ENCODE measurements at regions not wholly inside any gene's neighbourhood (a gene's known extent, or its start where the extent isn't known, plus 50 kb on each side); places are given as distances from the start of the nearest gene placed in this dataset.

DNA sequence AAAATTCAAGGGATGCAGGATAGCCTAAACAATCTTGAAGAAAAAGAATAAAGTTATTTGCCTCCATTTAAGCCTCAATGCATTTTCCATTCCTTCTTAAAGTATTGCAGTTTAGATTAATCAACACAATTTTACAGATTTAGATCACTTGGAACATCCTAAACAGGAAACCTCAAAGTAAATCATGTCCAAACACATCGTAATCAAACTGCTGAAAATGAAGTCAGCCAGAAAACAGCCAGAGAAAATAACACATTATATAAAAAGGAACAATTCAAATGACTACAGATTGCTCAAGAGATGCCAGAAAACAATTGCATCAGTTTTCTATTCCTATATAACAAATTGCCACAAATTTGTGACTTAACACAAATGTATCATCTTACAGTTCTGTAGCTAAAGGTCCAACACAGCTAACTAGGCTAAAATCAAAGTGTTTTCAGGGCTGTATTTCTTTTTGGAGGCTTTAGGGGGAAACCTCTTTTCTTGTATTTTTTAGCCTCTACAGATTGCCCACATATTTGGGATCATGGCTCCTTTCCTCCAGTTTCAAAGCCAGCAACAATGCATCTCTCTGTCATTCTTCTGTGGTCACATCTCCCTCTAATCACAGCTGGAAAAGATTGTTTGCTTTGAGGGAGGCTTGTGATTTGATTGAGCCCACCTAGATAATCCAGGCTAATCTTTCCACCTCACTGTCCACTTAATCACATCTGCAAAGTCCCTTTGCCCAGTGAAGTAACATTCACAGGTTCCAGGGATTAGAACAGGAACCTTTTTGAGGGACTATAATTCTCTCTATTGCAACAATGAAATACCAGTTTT, 543.3 kb upstream of the UBE2E2 start (continued):
- TF ChIP-seq, protein P1, sequence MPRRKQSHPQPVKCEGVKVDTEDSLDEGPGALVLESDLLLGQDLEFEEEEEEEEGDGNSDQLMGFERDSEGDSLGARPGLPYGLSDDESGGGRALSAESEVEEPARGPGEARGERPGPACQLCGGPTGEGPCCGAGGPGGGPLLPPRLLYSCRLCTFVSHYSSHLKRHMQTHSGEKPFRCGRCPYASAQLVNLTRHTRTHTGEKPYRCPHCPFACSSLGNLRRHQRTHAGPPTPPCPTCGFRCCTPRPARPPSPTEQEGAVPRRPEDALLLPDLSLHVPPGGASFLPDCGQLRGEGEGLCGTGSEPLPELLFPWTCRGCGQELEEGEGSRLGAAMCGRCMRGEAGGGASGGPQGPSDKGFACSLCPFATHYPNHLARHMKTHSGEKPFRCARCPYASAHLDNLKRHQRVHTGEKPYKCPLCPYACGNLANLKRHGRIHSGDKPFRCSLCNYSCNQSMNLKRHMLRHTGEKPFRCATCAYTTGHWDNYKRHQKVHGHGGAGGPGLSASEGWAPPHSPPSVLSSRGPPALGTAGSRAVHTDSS (tag by site-specific recombination; IDR thresholded peaks at IDR 0.05) = no peak
- TF ChIP-seq, protein P2, sequence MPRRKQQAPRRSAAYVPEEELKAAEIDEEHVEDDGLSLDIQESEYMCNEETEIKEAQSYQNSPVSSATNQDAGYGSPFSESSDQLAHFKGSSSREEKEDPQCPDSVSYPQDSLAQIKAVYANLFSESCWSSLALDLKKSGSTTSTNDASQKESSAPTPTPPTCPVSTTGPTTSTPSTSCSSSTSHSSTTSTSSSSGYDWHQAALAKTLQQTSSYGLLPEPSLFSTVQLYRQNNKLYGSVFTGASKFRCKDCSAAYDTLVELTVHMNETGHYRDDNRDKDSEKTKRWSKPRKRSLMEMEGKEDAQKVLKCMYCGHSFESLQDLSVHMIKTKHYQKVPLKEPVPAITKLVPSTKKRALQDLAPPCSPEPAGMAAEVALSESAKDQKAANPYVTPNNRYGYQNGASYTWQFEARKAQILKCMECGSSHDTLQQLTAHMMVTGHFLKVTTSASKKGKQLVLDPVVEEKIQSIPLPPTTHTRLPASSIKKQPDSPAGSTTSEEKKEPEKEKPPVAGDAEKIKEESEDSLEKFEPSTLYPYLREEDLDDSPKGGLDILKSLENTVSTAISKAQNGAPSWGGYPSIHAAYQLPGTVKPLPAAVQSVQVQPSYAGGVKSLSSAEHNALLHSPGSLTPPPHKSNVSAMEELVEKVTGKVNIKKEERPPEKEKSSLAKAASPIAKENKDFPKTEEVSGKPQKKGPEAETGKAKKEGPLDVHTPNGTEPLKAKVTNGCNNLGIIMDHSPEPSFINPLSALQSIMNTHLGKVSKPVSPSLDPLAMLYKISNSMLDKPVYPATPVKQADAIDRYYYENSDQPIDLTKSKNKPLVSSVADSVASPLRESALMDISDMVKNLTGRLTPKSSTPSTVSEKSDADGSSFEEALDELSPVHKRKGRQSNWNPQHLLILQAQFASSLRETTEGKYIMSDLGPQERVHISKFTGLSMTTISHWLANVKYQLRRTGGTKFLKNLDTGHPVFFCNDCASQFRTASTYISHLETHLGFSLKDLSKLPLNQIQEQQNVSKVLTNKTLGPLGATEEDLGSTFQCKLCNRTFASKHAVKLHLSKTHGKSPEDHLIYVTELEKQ (tag by site-specific recombination; IDR thresholded peaks at IDR 0.05; ENCODE audit: borderline replicate concordance) = no peak
- no peak for TF ChIP-seq ZBTB21 (tag by site-specific recombination; IDR thresholded peaks at IDR 0.05)
- TF ChIP-seq, protein P3, sequence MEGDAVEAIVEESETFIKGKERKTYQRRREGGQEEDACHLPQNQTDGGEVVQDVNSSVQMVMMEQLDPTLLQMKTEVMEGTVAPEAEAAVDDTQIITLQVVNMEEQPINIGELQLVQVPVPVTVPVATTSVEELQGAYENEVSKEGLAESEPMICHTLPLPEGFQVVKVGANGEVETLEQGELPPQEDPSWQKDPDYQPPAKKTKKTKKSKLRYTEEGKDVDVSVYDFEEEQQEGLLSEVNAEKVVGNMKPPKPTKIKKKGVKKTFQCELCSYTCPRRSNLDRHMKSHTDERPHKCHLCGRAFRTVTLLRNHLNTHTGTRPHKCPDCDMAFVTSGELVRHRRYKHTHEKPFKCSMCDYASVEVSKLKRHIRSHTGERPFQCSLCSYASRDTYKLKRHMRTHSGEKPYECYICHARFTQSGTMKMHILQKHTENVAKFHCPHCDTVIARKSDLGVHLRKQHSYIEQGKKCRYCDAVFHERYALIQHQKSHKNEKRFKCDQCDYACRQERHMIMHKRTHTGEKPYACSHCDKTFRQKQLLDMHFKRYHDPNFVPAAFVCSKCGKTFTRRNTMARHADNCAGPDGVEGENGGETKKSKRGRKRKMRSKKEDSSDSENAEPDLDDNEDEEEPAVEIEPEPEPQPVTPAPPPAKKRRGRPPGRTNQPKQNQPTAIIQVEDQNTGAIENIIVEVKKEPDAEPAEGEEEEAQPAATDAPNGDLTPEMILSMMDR (tag by site-specific recombination; IDR thresholded peaks at IDR 0.05) = no peak

DNA sequence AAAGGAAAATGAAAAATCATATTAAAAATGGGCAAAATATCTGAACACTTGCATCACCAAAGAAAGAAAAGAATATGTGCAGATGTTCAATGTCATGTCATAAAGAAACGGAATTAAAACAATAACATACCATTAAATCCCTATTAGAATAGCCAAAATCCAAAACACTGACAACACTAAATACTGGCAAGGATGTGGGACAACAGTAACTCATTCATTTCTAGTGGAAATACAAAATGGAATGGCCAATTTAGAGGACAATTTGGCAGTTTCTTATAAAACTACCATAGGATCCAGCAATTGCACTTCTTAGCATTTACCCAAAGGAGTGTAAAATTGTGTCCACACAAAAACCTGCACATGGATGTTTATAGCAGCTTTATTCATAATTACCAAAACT, 542.5 kb upstream of the UBE2E2 start:
- no peak for TF ChIP-seq ZNF747 (tag by site-specific recombination; IDR thresholded peaks at IDR 0.05)
- no peak for TF ChIP-seq EGR2 (tag by site-specific recombination; IDR thresholded peaks at IDR 0.05; ENCODE audit: low read depth)
- no peak for TF ChIP-seq ZNF274 (IDR thresholded peaks at IDR 0.05; ENCODE audit: low read length)
- TF ChIP-seq ZNF274 (tag by site-specific recombination; IDR thresholded peaks at IDR 0.05; ENCODE audit: borderline replicate concordance) = no peak
- no peak for TF ChIP-seq ZNF248 (tag by site-specific recombination; IDR thresholded peaks at IDR 0.05)
- TF ChIP-seq ZNF354C (tag by site-specific recombination; IDR thresholded peaks at IDR 0.05; ENCODE audit: borderline replicate concordance, low read depth) = no peak
- no peak for TF ChIP-seq ZNF350 (tag by site-specific recombination; IDR thresholded peaks at IDR 0.05)
- TF ChIP-seq, protein P1 (tag by site-specific recombination; IDR thresholded peaks at IDR 0.05) = no peak
- no peak for TF ChIP-seq ZSCAN23 (tag by site-specific recombination; IDR thresholded peaks at IDR 0.05)
- TF ChIP-seq, protein P3 (tag by site-specific recombination; IDR thresholded peaks at IDR 0.05) = no peak
- no peak for TF ChIP-seq MZF1 (tag by site-specific recombination; IDR thresholded peaks at IDR 0.05; ENCODE audit: borderline replicate concordance)
- TF ChIP-seq ZIC2 (tag by site-specific recombination; IDR thresholded peaks at IDR 0.05) = no peak
- TF ChIP-seq ZNF426 (tag by site-specific recombination; IDR thresholded peaks at IDR 0.05) = no peak
- TF ChIP-seq ZNF121 (tag by site-specific recombination; IDR thresholded peaks at IDR 0.05) = no peak
- ChIA-PET CTCF (no interaction called here), POLR2A (no interaction called here)

More for the DNA sequence above, 542.5 kb upstream of the UBE2E2 start:
- Histone ChIP-seq H3K4me3 (ENCODE audit: low read depth, low read length) (no peak overlapping the region), H3K36me3 (ENCODE audit: control insufficient read depth in 2 of 2, insufficient read depth in 1 of 2, low read length in 2 of 2) (no peaks in the 10 kb centered on the region), H3K4me1 (ENCODE audit: control insufficient read depth, insufficient read depth, low read length) (no peaks in the 10 kb centered on the region), H3K9me3 (ENCODE audit: control insufficient read depth, insufficient read depth, low read depth, low read length) (no peaks in the 10 kb centered on the region), H3K27ac (ENCODE audit: extremely low read depth, low read depth, low read length) (no peak overlapping the region)

All from HEK293 (cell line).